ENCODE measurements at regions not wholly inside any gene's neighbourhood (a gene's known extent, or its start where the extent isn't known, plus 50 kb on each side); places are given as distances from the start of the nearest gene placed in this dataset.

DNA sequence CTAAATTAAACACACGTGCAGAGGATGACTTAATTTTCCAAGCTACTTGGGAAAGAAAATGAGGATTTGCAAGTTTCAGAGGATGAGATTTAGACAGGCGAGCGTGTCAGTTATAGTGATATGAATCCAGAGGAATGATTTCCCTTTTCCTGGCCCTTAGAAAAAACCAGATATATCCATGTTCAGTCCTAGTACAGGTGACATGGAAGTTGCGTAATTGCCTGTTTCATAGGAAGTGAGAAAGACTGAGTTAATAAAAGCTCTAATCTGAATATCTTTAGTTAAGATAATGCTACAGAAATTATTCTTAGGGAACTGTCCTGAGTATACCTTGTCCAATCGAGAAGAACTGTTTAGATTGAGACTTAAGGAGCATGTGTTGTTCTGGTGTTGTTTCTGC is 490.5 kb downstream of the ZNF385D start:
- TF ChIP-seq ZC3H10 (CRISPR knock-in tag; IDR thresholded peaks at IDR 0.05) (no peak), ZNF8 (CRISPR knock-in tag; IDR thresholded peaks at IDR 0.05) (no peak), OSR1 (CRISPR knock-in tag; IDR thresholded peaks at IDR 0.05) (no peak)
- TF ChIP-seq, protein P1, sequence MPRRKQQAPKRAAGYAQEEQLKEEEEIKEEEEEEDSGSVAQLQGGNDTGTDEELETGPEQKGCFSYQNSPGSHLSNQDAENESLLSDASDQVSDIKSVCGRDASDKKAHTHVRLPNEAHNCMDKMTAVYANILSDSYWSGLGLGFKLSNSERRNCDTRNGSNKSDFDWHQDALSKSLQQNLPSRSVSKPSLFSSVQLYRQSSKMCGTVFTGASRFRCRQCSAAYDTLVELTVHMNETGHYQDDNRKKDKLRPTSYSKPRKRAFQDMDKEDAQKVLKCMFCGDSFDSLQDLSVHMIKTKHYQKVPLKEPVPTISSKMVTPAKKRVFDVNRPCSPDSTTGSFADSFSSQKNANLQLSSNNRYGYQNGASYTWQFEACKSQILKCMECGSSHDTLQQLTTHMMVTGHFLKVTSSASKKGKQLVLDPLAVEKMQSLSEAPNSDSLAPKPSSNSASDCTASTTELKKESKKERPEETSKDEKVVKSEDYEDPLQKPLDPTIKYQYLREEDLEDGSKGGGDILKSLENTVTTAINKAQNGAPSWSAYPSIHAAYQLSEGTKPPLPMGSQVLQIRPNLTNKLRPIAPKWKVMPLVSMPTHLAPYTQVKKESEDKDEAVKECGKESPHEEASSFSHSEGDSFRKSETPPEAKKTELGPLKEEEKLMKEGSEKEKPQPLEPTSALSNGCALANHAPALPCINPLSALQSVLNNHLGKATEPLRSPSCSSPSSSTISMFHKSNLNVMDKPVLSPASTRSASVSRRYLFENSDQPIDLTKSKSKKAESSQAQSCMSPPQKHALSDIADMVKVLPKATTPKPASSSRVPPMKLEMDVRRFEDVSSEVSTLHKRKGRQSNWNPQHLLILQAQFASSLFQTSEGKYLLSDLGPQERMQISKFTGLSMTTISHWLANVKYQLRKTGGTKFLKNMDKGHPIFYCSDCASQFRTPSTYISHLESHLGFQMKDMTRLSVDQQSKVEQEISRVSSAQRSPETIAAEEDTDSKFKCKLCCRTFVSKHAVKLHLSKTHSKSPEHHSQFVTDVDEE (CRISPR knock-in tag; IDR thresholded peaks at IDR 0.05): no peak
- TF ChIP-seq, protein P2, sequence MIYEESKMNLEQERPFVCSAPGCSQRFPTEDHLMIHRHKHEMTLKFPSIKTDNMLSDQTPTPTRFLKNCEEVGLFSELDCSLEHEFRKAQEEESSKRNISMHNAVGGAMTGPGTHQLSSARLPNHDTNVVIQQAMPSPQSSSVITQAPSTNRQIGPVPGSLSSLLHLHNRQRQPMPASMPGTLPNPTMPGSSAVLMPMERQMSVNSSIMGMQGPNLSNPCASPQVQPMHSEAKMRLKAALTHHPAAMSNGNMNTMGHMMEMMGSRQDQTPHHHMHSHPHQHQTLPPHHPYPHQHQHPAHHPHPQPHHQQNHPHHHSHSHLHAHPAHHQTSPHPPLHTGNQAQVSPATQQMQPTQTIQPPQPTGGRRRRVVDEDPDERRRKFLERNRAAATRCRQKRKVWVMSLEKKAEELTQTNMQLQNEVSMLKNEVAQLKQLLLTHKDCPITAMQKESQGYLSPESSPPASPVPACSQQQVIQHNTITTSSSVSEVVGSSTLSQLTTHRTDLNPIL (CRISPR knock-in tag; IDR thresholded peaks at IDR 0.05; ENCODE audit: low read depth): no peak

Data from SK-N-SH treated with all-trans-retinoic acid at 6 μM for 48 hours (cell line).